ENCODE measurements at regions not wholly inside any gene's neighbourhood (a gene's known extent, or its start where the extent isn't known, plus 50 kb on each side); places are given as distances from the start of the nearest gene placed in this dataset.

GRCh38 chr3:182728238-182728637 is 65.1 kb upstream of the ATP11B start:
- no peak for TF ChIP-seq FOSL2 (IDR thresholded peaks at IDR 0.05; ENCODE audit: borderline replicate concordance, low read depth)
- no peak for TF ChIP-seq YY1 (IDR thresholded peaks at IDR 0.05; ENCODE audit: low read depth)
- TF ChIP-seq TAF1 (IDR thresholded peaks at IDR 0.05; ENCODE audit: borderline replicate concordance, low read depth, low read length), result no peak
- TF ChIP-seq USF2 (IDR thresholded peaks at IDR 0.05; ENCODE audit: borderline replicate concordance, low read depth, low read length), result no peak
- no peak for TF ChIP-seq CTCF (IDR thresholded peaks at IDR 0.05)
- no peak for TF ChIP-seq MAX (IDR thresholded peaks at IDR 0.05; ENCODE audit: low read depth)

Data from SK-N-SH (cell line).